ENCODE measurements at regions not wholly inside any gene's neighbourhood (a gene's known extent, or its start where the extent isn't known, plus 50 kb on each side); places are given as distances from the start of the nearest gene placed in this dataset.
"Not testable (repeated sequence)": the region's sequence is repeated elsewhere in the genome, so short reads cannot be mapped to it uniquely, and the experiment has no call there.

DNA sequence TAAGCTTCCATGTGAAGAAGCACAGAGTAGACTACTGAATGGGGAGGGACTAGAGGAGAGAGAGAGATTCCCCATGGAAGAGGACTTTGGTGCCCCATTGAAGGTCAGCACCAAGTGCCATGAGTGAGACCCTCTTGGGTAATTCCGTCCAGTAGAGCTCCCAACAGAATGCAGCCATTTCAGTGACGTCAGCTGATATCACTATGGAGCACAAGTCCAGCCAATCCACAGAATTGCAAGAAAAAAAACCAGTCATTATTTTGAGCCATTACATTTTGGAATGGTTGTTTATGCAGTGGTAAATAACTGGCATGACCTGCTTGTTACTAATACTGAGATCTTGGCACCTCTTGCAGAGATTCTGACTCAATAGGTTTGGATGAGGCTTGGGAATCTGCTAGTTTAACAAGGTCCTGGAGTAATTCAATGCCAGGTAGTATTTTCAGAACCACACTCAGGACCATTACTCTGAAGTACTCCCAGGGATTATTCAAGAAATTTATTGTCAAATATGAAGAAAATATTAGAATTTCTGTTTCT is 52.6 kb upstream of the SP8 start:
- no peak for DNase-seq

- no peak for DNase-seq
Measured at GRCh38 chr7:20839987-20840386, 53.3 kb upstream of the SP8 start.

GRCh38 chr7:20846791-20847190 is 60.1 kb upstream of the SP8 start:
- DNase-seq = no peak

- no peak for DNase-seq
Measured at GRCh38 chr7:20858951-20859350, 72.3 kb upstream of the SP8 start.

DNA sequence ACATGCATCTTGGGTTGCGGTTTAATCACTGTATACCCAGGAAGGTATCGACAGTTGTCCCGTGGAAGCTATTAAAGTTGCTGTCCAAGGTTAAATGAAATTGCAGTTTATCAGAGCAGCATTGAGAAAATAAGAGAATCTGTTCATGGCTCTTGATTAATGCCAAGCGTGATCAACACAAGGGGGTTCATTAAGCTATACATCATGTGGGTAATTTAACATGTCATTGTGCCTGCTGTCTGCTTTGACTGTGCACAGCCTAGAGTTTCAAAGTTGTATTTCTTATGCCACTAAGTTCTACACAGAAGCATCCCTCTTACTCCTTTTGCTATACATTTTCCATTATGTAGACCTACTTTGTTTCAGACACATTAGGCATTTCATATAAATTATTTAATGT is 74.8 kb upstream of the SP8 start:
- no peak for DNase-seq

- no peak for DNase-seq
Measured at GRCh38 chr7:20862554-20862953, 75.9 kb upstream of the SP8 start.

DNA sequence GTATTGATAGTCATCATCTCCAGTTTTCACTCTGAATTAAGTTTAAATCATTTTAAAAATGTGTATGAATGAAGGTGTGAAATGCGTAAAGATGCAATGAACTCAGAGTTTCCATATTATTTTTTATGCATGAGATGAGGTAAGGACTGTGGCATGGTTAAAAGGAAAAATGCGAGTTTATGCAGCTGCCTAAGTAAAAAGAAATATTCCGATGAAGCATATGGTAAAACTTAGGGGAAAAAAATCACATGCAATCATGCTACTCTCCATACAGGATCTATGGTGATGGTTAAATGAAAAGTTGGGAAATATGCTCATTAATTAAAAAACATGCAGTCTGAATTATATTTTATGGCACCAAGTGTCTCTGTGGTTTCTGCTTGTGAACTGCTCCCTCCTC is 77.5 kb upstream of the SP8 start:
- DNase-seq = no peak

GRCh38 chr7:20865684-20866083 is 79.0 kb upstream of the SP8 start:
- no peak for DNase-seq

DNA sequence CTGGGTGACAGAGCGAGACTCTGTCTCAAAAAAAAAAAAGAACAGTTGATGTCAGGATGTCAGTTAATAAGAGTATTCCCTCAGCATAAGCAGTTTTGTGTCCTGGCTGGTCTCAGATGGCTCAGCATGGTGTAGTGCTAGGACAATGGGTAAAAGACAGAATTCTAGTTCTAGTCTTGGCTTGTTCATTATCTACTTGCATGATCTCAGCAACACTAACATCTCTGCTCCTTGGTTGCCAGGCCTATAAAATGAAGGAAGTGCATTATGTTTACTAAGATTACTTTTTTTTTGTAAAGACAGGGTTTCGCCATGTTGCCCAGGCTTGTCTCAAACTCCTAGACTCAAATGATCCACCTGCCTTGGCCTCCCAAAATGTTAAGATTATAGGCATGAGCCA is 84.3 kb upstream of the SP8 start:
- no peak for DNase-seq

- DNase-seq = peak; percentile 33
Measured at GRCh38 chr7:20892776-20893175, 106.1 kb upstream of the SP8 start.

- DNase-seq = no peak
Measured at GRCh38 chr7:20894806-20895205, 108.1 kb upstream of the SP8 start.

- no peak for DNase-seq
Measured at GRCh38 chr7:20895563-20895962, 108.9 kb upstream of the SP8 start.

- no peak for DNase-seq
Measured at GRCh38 chr7:20896996-20897395, 110.3 kb upstream of the SP8 start.

DNA sequence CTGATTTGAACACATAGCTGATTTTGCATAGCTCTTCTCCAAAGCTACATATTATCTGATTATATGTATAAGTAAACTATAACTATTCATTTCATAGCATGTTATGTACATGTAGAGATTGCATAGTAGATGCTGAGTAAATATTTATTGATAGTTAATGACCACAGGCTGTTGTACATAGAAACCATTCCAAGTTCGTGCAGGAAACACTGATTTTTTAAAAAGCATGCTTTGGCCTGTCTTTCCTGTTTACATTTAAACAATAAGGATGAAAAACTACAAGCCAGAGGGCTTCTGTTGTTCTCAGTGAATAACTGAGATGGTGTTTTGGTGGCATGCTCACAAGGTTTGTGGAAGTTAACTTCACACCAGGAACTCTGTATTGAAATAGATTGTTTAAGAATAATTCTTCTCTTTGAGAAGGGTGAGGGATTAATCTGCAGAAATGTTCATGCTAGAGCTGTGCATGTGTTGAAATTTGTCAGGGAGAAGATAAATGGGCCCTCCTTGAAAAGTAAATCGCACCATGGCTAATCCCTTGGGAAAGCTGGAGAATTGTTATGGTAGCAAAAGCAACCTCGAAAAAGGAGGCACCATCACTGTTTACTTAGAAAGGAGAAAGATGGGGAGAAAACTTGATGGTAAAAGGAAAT is 120.2 kb upstream of the SP8 start:
- no peak for DNase-seq

GRCh38 chr7:20911081-20911480 is 124.4 kb upstream of the SP8 start:
- DNase-seq = no peak

- DNase-seq = no peak
Measured at GRCh38 chr7:20913853-20914252, 127.2 kb upstream of the SP8 start.

- DNase-seq = no peak
Measured at GRCh38 chr7:20916311-20916710, 129.6 kb upstream of the SP8 start.

- no peak for DNase-seq
Measured at GRCh38 chr7:20917603-20918002, 130.9 kb upstream of the SP8 start.

- DNase-seq = no peak
Measured at GRCh38 chr7:20918156-20918555, 131.5 kb upstream of the SP8 start.

DNA sequence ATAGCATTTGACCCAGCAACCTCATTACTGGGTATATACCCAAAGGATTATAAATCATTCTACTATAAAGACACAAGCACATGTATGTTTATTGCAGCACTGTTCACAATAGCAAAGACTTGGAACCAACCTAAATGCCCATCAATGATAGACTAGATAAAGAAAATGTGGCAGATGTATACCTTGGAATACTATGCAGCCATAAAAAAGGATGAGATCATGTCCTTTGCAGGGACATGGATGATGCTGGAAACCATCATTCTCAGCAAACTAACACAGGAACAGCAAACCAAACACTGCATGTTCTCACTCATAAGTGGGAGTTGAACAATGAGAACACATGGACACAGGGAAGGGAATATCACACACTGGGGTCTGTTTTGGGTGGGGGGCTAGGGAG is 140.5 kb upstream of the SP8 start:
- not testable (repeated sequence) for DNase-seq

GRCh38 chr7:20927976-20928375 is 141.3 kb upstream of the SP8 start:
- no peak for DNase-seq

GRCh38 chr7:20929199-20929598 is 142.5 kb upstream of the SP8 start:
- DNase-seq = no peak

GRCh38 chr7:20931739-20932138 is 145.1 kb upstream of the SP8 start:
- no peak for DNase-seq

DNA sequence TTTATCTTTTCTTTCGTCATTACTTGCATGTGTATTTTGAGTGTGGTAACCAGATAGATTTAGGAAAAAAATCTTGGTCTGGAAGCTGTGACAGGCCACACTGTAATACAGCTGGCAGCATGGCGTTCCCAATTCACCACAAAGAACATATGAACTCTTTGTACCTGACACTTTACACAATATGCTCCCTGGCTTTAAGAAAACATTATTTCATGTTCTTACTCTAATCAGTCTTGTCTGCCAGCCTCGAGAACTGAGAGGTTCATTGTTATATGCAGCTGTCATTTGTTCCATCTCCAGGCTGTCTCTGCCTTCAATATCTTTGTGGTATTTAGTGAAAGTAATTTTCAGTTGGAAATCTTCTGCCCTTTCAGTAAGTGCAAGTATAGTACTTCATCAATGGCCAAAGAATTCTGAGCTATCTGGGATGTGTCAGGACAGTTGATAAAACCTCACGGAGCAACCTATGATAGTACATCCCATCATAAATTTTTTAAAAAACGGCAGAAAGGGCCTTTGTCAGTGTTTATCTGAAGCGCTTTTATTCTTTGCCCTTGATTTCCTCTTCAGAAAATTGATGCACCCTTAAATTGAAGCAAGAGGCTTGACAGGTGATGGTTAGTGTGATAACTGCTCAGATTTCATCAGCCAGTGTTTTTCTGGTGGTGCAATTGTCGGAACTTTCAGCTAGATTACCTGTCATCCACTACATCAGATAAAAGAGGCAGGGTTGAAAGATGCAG is 146.3 kb upstream of the SP8 start:
- no peak for DNase-seq

- no peak for DNase-seq
Measured at GRCh38 chr7:20945451-20945850, 158.8 kb upstream of the SP8 start.

All from NCI-H1105 (cell line).